Coronary artery (tissue), 2 donors: ENCODE measurements at regions not wholly inside any gene's neighbourhood (a gene's known extent, or its start where the extent isn't known, plus 50 kb on each side); places are given as distances from the start of the nearest gene placed in this dataset.

Source experiments
- DNase-seq: peaks from one replicate; pipeline ENCODE4 v3.0.0-alpha.2; 2017; ENCODE audit warnings: low spot score
- H3K27ac ChIP-seq, 2 donors: fragments of 200-600 bp; sonication (generic); one replicate each; pipeline ENCODE4 v1.5.1; 2016 to 2019
- H3K4me3 ChIP-seq: fragments of 200-600 bp; sonication (generic); 2 replicates; pipeline ENCODE4 v1.5.1; 2016; ENCODE audit warnings: mild to moderate bottlenecking, moderate library complexity
- TF ChIP-seq, protein P1 (sequence below): fragments of 200-600 bp; sonication (generic); IDR thresholded peaks from one replicate; pipeline ENCODE4 v1.5.1; 2019; ENCODE audit warnings: antibody characterized with exemption

DNA sequence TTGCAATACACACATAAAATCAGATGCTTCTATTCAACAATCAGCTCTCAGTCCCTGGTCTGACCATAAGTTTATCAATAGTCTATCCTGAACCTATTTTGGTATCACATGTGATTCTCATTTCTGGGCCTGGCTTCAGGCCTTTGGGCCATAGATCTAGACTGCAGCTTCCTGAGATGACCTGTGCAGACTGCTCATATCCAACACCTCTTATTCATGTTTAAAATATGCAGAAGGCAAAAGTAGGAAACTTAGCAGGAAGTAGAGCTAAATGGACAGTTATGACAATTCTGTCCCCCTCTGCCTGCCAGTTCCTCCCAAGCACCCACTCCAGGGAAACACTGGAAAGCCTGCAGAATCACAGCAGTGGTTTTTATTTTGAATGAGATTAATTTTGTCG lies 53.3 kb downstream of the C7orf25 start:
- TF ChIP-seq, protein P1, sequence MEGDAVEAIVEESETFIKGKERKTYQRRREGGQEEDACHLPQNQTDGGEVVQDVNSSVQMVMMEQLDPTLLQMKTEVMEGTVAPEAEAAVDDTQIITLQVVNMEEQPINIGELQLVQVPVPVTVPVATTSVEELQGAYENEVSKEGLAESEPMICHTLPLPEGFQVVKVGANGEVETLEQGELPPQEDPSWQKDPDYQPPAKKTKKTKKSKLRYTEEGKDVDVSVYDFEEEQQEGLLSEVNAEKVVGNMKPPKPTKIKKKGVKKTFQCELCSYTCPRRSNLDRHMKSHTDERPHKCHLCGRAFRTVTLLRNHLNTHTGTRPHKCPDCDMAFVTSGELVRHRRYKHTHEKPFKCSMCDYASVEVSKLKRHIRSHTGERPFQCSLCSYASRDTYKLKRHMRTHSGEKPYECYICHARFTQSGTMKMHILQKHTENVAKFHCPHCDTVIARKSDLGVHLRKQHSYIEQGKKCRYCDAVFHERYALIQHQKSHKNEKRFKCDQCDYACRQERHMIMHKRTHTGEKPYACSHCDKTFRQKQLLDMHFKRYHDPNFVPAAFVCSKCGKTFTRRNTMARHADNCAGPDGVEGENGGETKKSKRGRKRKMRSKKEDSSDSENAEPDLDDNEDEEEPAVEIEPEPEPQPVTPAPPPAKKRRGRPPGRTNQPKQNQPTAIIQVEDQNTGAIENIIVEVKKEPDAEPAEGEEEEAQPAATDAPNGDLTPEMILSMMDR: no peak
- Histone ChIP-seq H3K4me3 (no peak overlapping the region), H3K27ac (no peak overlapping the region)
- no peak for DNase-seq

DNA sequence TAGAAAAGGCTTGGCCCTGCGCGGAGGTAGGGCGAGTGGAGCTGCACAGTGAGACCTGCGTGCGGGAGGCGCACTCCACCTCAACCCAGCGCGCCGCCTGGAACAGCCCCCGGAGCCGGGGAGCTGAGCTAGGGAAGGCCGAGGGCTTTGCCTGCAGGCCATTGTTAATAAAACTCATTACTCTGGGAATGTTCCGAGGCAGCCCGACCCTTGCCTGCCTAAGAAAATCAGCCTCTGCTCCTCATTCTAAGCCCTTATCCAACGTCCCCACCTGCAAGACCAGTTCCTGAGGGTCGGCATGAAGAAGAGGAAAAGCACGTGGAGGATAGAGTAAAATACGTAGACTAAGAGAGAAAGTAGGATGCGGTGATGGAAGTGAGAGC lies 55.3 kb downstream of the C7orf25 start:
- DNase-seq: no peak
- Histone ChIP-seq H3K4me3 (peak overlapping the region; percentile 67), H3K27ac (no peak overlapping the region)
- TF ChIP-seq, protein P1: no peak

DNA sequence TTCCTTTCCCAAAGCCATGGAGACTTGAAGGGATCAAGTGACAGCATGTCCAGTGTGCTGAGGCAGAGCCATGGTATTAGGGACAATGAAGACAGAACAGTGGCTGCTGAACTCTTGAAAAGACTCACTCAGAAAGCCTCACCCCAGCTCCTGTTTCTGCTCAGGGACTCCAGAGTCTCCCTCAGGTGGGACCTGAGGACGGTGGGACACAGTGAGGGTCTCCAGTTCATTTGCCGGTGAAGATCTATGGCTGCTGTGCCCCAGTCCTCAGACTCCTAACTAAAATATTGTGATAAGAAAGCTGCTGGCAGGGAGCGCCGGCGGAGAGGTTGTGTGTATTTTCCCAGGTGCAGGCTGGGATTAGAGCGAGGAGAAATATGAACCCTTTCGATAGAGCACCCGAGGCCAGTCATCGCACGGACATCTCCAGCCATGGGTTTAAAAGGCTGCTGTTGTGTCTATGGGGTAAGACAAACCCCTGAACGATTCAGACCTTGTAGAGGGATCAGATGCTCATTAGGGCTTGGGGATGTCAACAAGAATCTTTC lies 57.2 kb downstream of the C7orf25 start:
- Histone ChIP-seq H3K27ac (no peak overlapping the region), H3K4me3 (no peak overlapping the region)
- DNase-seq: no peak
- TF ChIP-seq, protein P1: no peak

DNA sequence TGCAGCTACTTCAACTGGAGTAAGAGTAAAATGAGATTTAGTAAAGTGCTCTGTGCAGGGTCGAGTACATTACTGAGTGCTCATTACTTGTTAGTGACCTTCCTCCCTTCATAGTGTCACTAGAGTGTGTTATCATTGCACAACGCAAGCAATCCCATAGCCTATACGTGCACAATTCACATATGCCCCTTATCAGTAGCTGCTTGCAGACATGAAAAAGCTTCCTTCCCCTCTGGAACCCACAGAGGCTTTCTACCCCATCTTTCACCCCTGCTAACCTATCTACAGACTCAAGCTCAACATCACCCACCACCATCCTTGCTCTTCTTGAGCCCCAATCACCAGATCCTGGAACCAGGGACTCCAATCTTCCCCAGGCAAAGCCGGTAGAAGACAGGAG lies 59.3 kb downstream of the C7orf25 start:
- H3K4me3 ChIP-seq: no peak overlapping the region
- TF ChIP-seq, protein P1: no peak
- no peak overlapping the region for H3K27ac ChIP-seq
- no peak for DNase-seq

DNA sequence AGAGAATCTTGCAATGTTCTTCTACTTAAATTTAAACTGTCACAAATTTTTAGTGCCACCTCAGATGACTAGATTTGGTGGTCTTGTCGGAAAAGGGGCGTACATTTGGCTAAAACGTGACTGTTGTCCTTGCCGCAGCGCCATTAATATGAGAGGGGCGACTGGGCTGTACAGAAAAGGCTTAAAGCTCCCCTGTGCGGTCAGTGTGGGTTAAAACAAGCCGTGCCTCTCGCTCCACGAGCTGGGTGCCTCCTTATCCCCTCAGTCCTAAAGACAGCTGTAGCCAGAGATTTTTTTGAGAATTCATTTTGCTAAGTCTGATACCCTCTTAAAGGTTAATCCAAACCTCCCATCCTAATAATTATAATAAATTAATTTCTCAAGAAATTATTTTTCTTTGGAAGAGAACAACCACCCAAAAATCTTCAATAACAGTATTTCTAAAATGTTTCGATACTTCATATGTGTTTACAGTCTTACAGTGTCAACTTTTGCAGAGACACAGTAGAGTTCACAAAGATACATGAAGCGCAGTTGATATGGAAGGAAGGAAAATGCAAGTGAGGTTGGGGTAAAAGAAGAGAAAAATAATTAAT lies 68.6 kb downstream of the C7orf25 start:
- no peak for DNase-seq
- TF ChIP-seq, protein P1: no peak
- H3K27ac ChIP-seq: no peak overlapping the region
- peak overlapping the region; percentile 29 for H3K4me3 ChIP-seq

DNA sequence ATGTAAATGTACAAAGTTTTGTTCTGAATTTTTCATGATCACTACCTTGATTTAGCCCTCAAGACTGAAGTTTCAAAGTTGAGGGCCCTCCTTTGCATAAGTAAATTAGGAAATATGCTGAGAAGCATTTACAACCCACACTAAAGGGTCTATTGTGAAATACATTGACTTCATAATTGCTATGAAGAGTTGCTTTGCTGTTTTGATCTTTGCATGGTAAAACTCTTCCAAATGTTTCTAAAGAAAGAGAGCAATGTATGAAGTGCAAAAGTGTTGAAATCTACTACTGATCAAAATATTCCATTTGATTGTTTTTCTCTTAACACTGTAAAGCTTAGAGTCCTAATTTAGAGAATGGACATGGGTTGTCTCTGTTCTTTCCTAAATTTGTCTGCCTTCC lies 77.2 kb downstream of the C7orf25 start:
- TF ChIP-seq, protein P1: no peak
- DNase-seq: no peak

DNA sequence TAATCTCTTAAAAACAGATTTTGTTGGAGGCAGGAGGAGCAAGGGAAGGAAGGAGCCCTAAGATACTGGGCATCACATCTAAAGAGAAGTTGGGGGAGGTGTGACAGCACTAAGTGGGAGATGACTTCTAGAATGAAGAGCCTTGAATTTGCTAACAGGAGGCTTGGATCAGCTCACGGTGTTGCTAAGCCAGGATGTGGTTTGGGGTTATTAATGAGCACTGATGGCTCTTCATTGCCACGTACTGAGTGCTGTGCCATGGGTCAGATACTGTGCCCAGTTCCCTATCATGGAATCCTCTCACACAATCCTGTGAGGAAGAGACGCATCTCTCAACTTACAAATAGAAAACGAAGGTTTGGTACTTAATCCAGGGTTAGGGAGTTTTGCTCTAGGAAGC lies 78.5 kb downstream of the C7orf25 start:
- DNase-seq: no peak
- TF ChIP-seq, protein P1: no peak
- Histone ChIP-seq H3K4me3 (no peak overlapping the region), H3K27ac (no peak overlapping the region)

More for the DNA sequence above, 77.2 kb downstream of the C7orf25 start:
- Histone ChIP-seq H3K4me3 (no peak overlapping the region), H3K27ac (no peak overlapping the region)
